A549 (cell line): ENCODE measurements at regions not wholly inside any gene's neighbourhood (a gene's known extent, or its start where the extent isn't known, plus 50 kb on each side); places are given as distances from the start of the nearest gene placed in this dataset.
"Not testable (repeated sequence)": the region's sequence is repeated elsewhere in the genome, so short reads cannot be mapped to it uniquely, and the experiment has no call there.

ENCODE experiments used
- CTCF ChIP-seq: fragments of >200 bp; sonication (Bioruptor Twin); formaldehyde crosslinking; IDR thresholded peaks from 3 replicates; pipeline ENCODE4 v1.5.1; 2016
- E2F6 ChIP-seq: IDR thresholded peaks from 2 replicates; pipeline ENCODE4 v1.6.1; 2012; ENCODE audit warnings: low read depth, borderline replicate concordance
- HDAC2 ChIP-seq: fragments of 200-600 bp; sonication (generic); IDR thresholded peaks from 2 replicates; pipeline ENCODE4 v1.6.1; 2016
- JUN ChIP-seq, 2 experiments: fragments of >200 bp; sonication (Bioruptor Twin); formaldehyde crosslinking; IDR thresholded peaks; 2 replicates in 1 of 2; 3 replicates in 1 of 2; pipeline ENCODE4 v1.6.1; 2016 to 2017
- MYC ChIP-seq: IDR thresholded peaks from 2 replicates; pipeline ENCODE4 v1.6.1; 2012; ENCODE audit warnings: mild to moderate bottlenecking, inconsistent platforms, low read length, improper control_type of control experiment, borderline replicate concordance
- RARB ChIP-seq: fragments of 250-450 bp; sonication (Bioruptor Pico); IDR thresholded peaks from 2 replicates; pipeline ENCODE4 v1.8.0; 2021; ENCODE audit warnings: mild to moderate bottlenecking, moderate library complexity
- USF2 ChIP-seq: fragments of 450-650 bp; IDR thresholded peaks from 2 replicates; pipeline ENCODE4 v1.6.1; 2014; ENCODE audit warnings: antibody characterized with exemption

- not testable (repeated sequence) for TF ChIP-seq JUN (IDR thresholded peaks at IDR 0.05); USF2; E2F6; HDAC2; CTCF; RARB; MYC
Measured at GRCh38 chrX:87033115-87033514, 484.5 kb upstream of the KLHL4 start.
